CD4-positive, alpha-beta memory T cell (primary cell): ENCODE measurements at regions not wholly inside any gene's neighbourhood (a gene's known extent, or its start where the extent isn't known, plus 50 kb on each side); places are given as distances from the start of the nearest gene placed in this dataset.
"Not testable (repeated sequence)": the region's sequence is repeated elsewhere in the genome, so short reads cannot be mapped to it uniquely, and the experiment has no call there.

Experiments used
- CTCF ChIA-PET: fragments of 350-600 bp; sonication (Branson Sonifier 250); formaldehyde crosslinking; loops from one replicate; lab custom pipeline; 2021; ENCODE audit warnings: inconsistent platforms; ENCODE audit not compliant: partially characterized antibody; lab: Charles Lee
- POLR2A ChIA-PET: fragments of 350-600 bp; sonication (Branson Sonifier 250); formaldehyde crosslinking; loops from one replicate; lab custom pipeline; 2021; ENCODE audit not compliant: partially characterized antibody; lab: Charles Lee
- DNase-seq, 5 donors: peaks; one replicate each; pipeline versions ENCODE4 v3.0.0 to v3.0.0-alpha.2; 2020 to 2022; ENCODE audit warnings: mixed read lengths in 1 of 5
- H3K27ac ChIP-seq: one replicate; pipeline ENCODE4 v1.7.0; 2013; ENCODE audit warnings: low read depth, low read length
- H3K27me3 ChIP-seq: 2 replicates; pipeline ENCODE4 v1.7.0; 2013; ENCODE audit warnings: mild to moderate bottlenecking, low read length, moderate library complexity; ENCODE audit not compliant: insufficient read depth
- H3K36me3 ChIP-seq: 2 replicates; pipeline ENCODE4 v1.7.0; 2013; ENCODE audit warnings: mild to moderate bottlenecking, low read length, moderate library complexity; ENCODE audit not compliant: insufficient read depth
- H3K4me1 ChIP-seq: 2 replicates; pipeline ENCODE4 v1.7.0; 2013; ENCODE audit warnings: mild to moderate bottlenecking, low read length, moderate library complexity; ENCODE audit not compliant: insufficient read depth
- H3K4me3 ChIP-seq, 2 donors: one replicate each; pipeline ENCODE4 v1.7.0; 2013; ENCODE audit warnings: low read length in 2 of 2, mild to moderate bottlenecking in 1 of 2
- H3K9me3 ChIP-seq, 2 donors: one replicate each; pipeline ENCODE4 v1.7.0; 2013; ENCODE audit warnings: low read length in 2 of 2, control low read depth in 1 of 2; ENCODE audit not compliant: control insufficient read depth in 1 of 2
- H3K27ac Mint-ChIP-seq, 7 donors: one replicate each; pipeline ENCODE4 v1.8.0; 2020 to 2021; ENCODE audit warnings: mixed read lengths in 7 of 7, mild to moderate bottlenecking in 6 of 7, inconsistent platforms in 3 of 7, moderate library complexity in 3 of 7
- H3K27me3 Mint-ChIP-seq, 2 donors: one replicate each; pipeline ENCODE4 v1.8.0; 2020 to 2021; ENCODE audit warnings: mixed read lengths in 2 of 2
- H3K36me3 Mint-ChIP-seq, 2 donors: one replicate each; pipeline ENCODE4 v1.8.0; 2020 to 2021; ENCODE audit warnings: mixed read lengths in 2 of 2, inconsistent platforms in 1 of 2, mild to moderate bottlenecking in 1 of 2
- H3K4me1 Mint-ChIP-seq, 4 donors: one replicate each; pipeline ENCODE4 v1.8.0; 2020 to 2021; ENCODE audit warnings: mixed read lengths in 4 of 4, mild to moderate bottlenecking in 1 of 4
- H3K4me3 Mint-ChIP-seq, 8 donors: one replicate each; pipeline ENCODE4 v1.8.0; 2020 to 2021; ENCODE audit warnings: mixed read lengths in 8 of 8, mild to moderate bottlenecking in 7 of 8, moderate library complexity in 6 of 8, inconsistent platforms in 3 of 8
- H3K9me3 Mint-ChIP-seq, 8 donors: one replicate each; pipeline ENCODE4 v1.8.0; 2020 to 2021; ENCODE audit warnings: mixed read lengths in 8 of 8, mild to moderate bottlenecking in 5 of 8, inconsistent platforms in 3 of 8, moderate library complexity in 1 of 8
- intact Hi-C: fragments of 100-400 bp; cut with micrococcal nuclease; formaldehyde crosslinking; loops from one replicate; pipeline ENCODE4 v1.15.1; 2023

GRCh38 chr6:163738304-163738703, 323.8 kb downstream of the QKI start:
- Histone ChIP-seq H3K9me3 (no peaks in the 10 kb centered on the region), H3K4me3 (no peak overlapping the region), H3K27ac (no peak overlapping the region), H3K36me3 (no peaks in the 10 kb centered on the region), H3K4me1 (no peaks in the 10 kb centered on the region), H3K27me3 (no peaks in the 10 kb centered on the region)
- DNase-seq: no peak
- POLR2A ChIA-PET: no interaction called here
- Mint-ChIP-seq H3K4me1 (no peaks in the 10 kb centered on the region), H3K27me3 (peaks cover 0 to 4% of the 10 kb centered on the region in 2 donors), H3K9me3 (no peaks in the 10 kb centered on the region), H3K4me3 (no peak overlapping the region), H3K36me3 (no peaks in the 10 kb centered on the region), H3K27ac (no peak overlapping the region)
- CTCF ChIA-PET: no interaction called here
- intact Hi-C loops: no loop called here

- Mint-ChIP-seq H3K27me3 (no peaks in the 10 kb centered on the region), H3K4me3 (no peak overlapping the region), H3K4me1 (no peaks in the 10 kb centered on the region), H3K27ac (peak overlapping the region in 1 of 7 donors; percentile 20), H3K9me3 (no peaks in the 10 kb centered on the region), H3K36me3 (no peaks in the 10 kb centered on the region)
- Histone ChIP-seq H3K4me1 (no peaks in the 10 kb centered on the region), H3K27ac (no peak overlapping the region), H3K9me3 (no peaks in the 10 kb centered on the region), H3K4me3 (no peak overlapping the region), H3K27me3 (no peaks in the 10 kb centered on the region), H3K36me3 (no peaks in the 10 kb centered on the region)
- DNase-seq: no peak
- ChIA-PET CTCF (no interaction called here), POLR2A (no interaction called here)
- intact Hi-C loops: no loop called here
Measured at GRCh38 chr6:163735076-163735475, 320.6 kb downstream of the QKI start.

GRCh38 chr6:163733061-163733460, 318.5 kb downstream of the QKI start:
- no peaks in the 10 kb centered on the region for H3K9me3 ChIP-seq
- Mint-ChIP-seq H3K4me3 (no peak overlapping the region), H3K27ac (no peak overlapping the region), H3K36me3 (no peaks in the 10 kb centered on the region), H3K4me1 (no peaks in the 10 kb centered on the region), H3K27me3 (no peaks in the 10 kb centered on the region), H3K9me3 (peaks cover 0 to 2% (median 0%) of the 10 kb centered on the region in 8 donors)
- no peak overlapping the region for H3K4me3 ChIP-seq
- H3K27ac ChIP-seq: no peak overlapping the region
- POLR2A ChIA-PET: no interaction called here
- DNase-seq: no peak
- CTCF ChIA-PET: no interaction called here
- intact Hi-C loops: no loop called here
- no peaks in the 10 kb centered on the region for H3K36me3 ChIP-seq
- no peaks in the 10 kb centered on the region for H3K4me1 ChIP-seq
- no peaks in the 10 kb centered on the region for H3K27me3 ChIP-seq

DNA sequence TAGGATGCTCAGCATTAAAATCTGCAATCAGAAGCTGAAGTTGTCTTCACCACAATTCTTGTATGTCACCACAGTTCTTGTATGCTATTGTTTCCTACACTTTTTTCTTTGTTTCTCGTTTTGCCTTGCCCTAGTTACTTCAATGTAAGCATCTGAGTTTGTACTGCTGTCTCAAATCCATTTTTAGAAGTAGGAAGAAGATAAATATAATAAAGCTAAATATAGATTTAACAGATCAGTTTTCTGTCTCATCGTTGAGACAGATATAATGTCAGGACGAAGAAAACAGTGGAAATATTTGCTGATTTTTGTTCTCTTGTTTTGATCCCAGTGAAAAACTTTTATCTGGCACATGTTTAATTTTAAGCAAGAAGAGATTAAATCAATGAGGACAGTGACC, 318.0 kb downstream of the QKI start:
- Mint-ChIP-seq H3K4me3 (no peak overlapping the region), H3K4me1 (no peaks in the 10 kb centered on the region), H3K9me3 (peaks cover 0 to 2% (median 0%) of the 10 kb centered on the region in 8 donors), H3K27me3 (no peaks in the 10 kb centered on the region), H3K36me3 (no peaks in the 10 kb centered on the region), H3K27ac (no peak overlapping the region)
- Histone ChIP-seq H3K27me3 (no peaks in the 10 kb centered on the region), H3K4me1 (no peaks in the 10 kb centered on the region), H3K4me3 (no peak overlapping the region), H3K9me3 (no peaks in the 10 kb centered on the region), H3K27ac (no peak overlapping the region), H3K36me3 (no peaks in the 10 kb centered on the region)
- intact Hi-C loops: no loop called here
- ChIA-PET CTCF (no interaction called here), POLR2A (no interaction called here)
- DNase-seq: no peak

DNA sequence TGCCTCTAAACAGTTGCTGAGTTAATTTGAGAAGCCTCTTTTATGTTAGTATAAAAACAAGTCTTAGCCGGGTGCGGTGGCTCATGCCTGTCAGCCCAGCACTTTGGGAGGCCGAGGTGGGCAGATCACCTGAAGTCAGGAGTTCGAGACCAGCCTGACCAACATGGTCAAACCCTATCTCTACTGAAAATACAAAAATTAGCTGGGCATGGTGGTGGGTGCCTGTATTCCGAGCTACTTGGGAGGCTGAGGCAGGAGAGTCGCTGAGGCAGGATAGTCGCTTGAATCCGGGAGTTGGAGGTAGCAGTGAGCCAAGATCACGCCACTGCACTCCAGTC, 317.5 kb downstream of the QKI start:
- H3K27ac ChIP-seq, H3K9me3 ChIP-seq, H3K4me1 ChIP-seq, H3K27ac Mint-ChIP-seq, H3K9me3 Mint-ChIP-seq, CTCF ChIA-PET, H3K4me3 Mint-ChIP-seq, intact Hi-C loops, DNase-seq, POLR2A ChIA-PET, H3K36me3 Mint-ChIP-seq, H3K27me3 ChIP-seq, H3K36me3 ChIP-seq, H3K27me3 Mint-ChIP-seq, H3K4me3 ChIP-seq, H3K4me1 Mint-ChIP-seq: not testable (repeated sequence)

DNA sequence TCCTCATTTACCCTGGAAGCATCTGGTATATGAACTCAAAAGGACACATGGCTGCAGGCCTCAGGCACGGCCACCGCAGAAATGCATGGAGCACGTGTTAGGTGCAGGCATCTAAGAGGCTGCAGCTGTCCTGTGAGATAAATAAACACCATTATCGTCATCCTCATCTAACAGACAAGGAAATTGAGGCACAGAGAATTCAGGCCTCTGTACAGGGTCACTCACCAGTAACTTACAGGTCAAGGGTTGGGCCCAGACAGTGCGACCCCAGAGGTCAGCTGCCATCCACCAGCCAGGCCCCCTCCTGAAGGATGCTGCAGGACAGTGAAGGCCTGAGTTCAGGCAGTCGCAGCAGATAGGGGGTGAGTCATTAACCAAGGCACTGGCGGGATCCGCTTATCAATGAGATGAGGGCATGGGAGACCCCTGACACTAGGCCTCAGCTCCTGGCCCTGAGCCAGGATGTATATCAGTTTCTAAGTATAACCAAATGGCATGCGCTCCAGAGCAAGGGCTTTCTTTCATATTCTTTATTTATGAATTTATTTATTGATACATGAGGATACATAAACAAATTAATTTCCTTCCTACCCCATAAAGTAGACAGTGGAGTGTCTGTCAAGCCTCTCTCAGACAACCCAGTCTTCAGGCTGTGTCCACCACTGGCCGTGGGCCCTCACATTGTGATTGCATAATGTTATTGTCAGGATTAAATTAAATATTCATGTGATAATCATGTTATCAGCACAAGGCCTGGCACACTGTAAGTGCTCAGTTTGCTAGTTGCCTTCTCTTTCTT, 316.9 kb downstream of the QKI start:
- ChIA-PET POLR2A (no interaction called here), CTCF (no interaction called here)
- no peaks in the 10 kb centered on the region for H3K4me1 Mint-ChIP-seq
- H3K4me3 Mint-ChIP-seq: no peak overlapping the region
- DNase-seq: no peak
- no peaks in the 10 kb centered on the region for H3K36me3 Mint-ChIP-seq
- Histone ChIP-seq H3K9me3 (no peaks in the 10 kb centered on the region), H3K27ac (no peak overlapping the region), H3K27me3 (no peaks in the 10 kb centered on the region), H3K36me3 (no peaks in the 10 kb centered on the region), H3K4me3 (no peak overlapping the region), H3K4me1 (no peaks in the 10 kb centered on the region)
- H3K27me3 Mint-ChIP-seq: no peaks in the 10 kb centered on the region
- intact Hi-C loops: no loop called here
- no peak overlapping the region for H3K27ac Mint-ChIP-seq
- peaks cover 0 to 2% (median 0%) of the 10 kb centered on the region in 8 donors for H3K9me3 Mint-ChIP-seq

- Histone ChIP-seq H3K27ac (no peak overlapping the region), H3K4me3 (no peak overlapping the region), H3K27me3 (no peaks in the 10 kb centered on the region), H3K4me1 (no peaks in the 10 kb centered on the region), H3K9me3 (no peaks in the 10 kb centered on the region), H3K36me3 (no peaks in the 10 kb centered on the region)
- intact Hi-C loops: no loop called here
- H3K9me3 Mint-ChIP-seq: peaks cover 0 to 2% (median 0%) of the 10 kb centered on the region in 8 donors
- H3K4me3 Mint-ChIP-seq: no peak overlapping the region
- POLR2A ChIA-PET: no interaction called here
- H3K27ac Mint-ChIP-seq: no peak overlapping the region
- no peaks in the 10 kb centered on the region for H3K36me3 Mint-ChIP-seq
- no peaks in the 10 kb centered on the region for H3K4me1 Mint-ChIP-seq
- no peak for DNase-seq
- CTCF ChIA-PET: no interaction called here
- H3K27me3 Mint-ChIP-seq: no peaks in the 10 kb centered on the region
Measured at GRCh38 chr6:163730246-163731210, 316.0 kb downstream of the QKI start.
